AG04449 (cell line): ENCODE measurements at regions not wholly inside any gene's neighbourhood (a gene's known extent, or its start where the extent isn't known, plus 50 kb on each side); places are given as distances from the start of the nearest gene placed in this dataset.

Experiments used
- CTCF ChIA-PET: fragments of 350-600 bp; formaldehyde crosslinking; extraction: SDS; loops from one replicate; lab custom pipeline; 2021; ENCODE audit warnings: antibody characterized with exemption; lab: Yijun Ruan, JAX
- POLR2A ChIA-PET: fragments of 400-600, 350-600 bp; formaldehyde crosslinking; extraction: SDS; loops from one replicate; lab custom pipeline; 2020; ENCODE audit warnings: antibody characterized with exemption, inconsistent platforms; lab: Yijun Ruan, JAX
- DNase-seq: peaks from one replicate; pipeline ENCODE4 v3.0.0-alpha.2; 2010; ENCODE audit warnings: low read depth, low spot score
- H3K4me3 ChIP-seq: 2 replicates; pipeline ENCODE4 v1.5.1; 2011; ENCODE audit warnings: low read depth, mild to moderate bottlenecking, control low read depth, low read length
- CTCF ChIP-seq: IDR thresholded peaks from one replicate; pipeline ENCODE4 v1.5.1; 2011; ENCODE audit warnings: mild to moderate bottlenecking, moderate library complexity, low read length, control low read depth, inconsistent platforms; ENCODE audit not compliant: insufficient read depth; ENCODE audit errors: missing control alignments

GRCh38 chr20:60354024-60354580, 395.9 kb downstream of the CDH26 start:
- POLR2A ChIA-PET, result no interaction called here
- no peak for DNase-seq
- CTCF ChIA-PET, result no interaction called here
- no peak for TF ChIP-seq CTCF
- no peak overlapping the region for H3K4me3 ChIP-seq

- no peak overlapping the region for H3K4me3 ChIP-seq
- ChIA-PET CTCF (no interaction called here), POLR2A (no interaction called here)
- TF ChIP-seq CTCF, result no peak
- no peak for DNase-seq
These were observed 399.9 kb downstream of the CDH26 start for GRCh38 chr20:60358101-60358500.

GRCh38 chr20:60359010-60359409, 400.8 kb downstream of the CDH26 start:
- POLR2A ChIA-PET, result no interaction called here
- CTCF ChIA-PET, result no interaction called here

GRCh38 chr20:60361761-60362395, 403.7 kb downstream of the CDH26 start:
- no peak for TF ChIP-seq CTCF
- H3K4me3 ChIP-seq, result no peak overlapping the region
- POLR2A ChIA-PET, result no interaction called here
- CTCF ChIA-PET, result no interaction called here
- DNase-seq, result no peak

More at GRCh38 chr20:60359010-60359409, 400.8 kb downstream of the CDH26 start:
- DNase-seq, result no peak
- no peak overlapping the region for H3K4me3 ChIP-seq
- no peak for TF ChIP-seq CTCF

GRCh38 chr20:60362531-60362930, 404.3 kb downstream of the CDH26 start:
- no peak for TF ChIP-seq CTCF
- H3K4me3 ChIP-seq, result no peak overlapping the region
- ChIA-PET POLR2A (no interaction called here), CTCF (no interaction called here)
- no peak for DNase-seq

- TF ChIP-seq CTCF, result no peak
- ChIA-PET POLR2A (no interaction called here), CTCF (no interaction called here)
- DNase-seq, result no peak
- no peak overlapping the region for H3K4me3 ChIP-seq
These were observed 405.5 kb downstream of the CDH26 start for GRCh38 chr20:60363698-60364097.
